ENCODE measurements at regions not wholly inside any gene's neighbourhood (a gene's known extent, or its start where the extent isn't known, plus 50 kb on each side); places are given as distances from the start of the nearest gene placed in this dataset.

DNA sequence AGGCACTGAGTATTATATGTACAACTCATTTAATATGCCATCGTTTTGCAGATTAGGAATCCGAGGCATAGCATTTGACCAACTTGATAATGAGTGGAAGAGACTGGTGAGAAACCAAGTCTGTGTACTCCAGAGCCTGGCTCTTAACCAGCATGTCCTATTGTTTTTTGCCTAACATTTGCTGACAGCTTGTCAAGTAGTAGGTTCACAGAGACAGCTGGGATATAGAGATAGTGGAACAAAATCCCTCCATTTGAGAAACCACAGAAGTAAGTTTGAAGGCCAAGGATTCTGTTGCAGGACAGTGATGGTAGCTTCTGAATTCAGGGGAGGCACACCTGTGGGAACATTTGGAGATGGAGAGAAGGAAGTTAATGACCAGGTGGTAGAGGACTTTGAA is 206.9 kb upstream of the PRPS1L1 start:
- TF ChIP-seq REST (IDR thresholded peaks at IDR 0.05; ENCODE audit: unreplicated experiment) (no peak), CTCF (conservative IDR thresholded peaks at IDR 0.05; ENCODE audit: low read depth in 2 of 2) (no peak), EZH2 (IDR thresholded peaks at IDR 0.05; ENCODE audit: low read depth, unreplicated experiment) (no peak), EZH2phosphoT487 (IDR thresholded peaks at IDR 0.05; ENCODE audit: unreplicated experiment) (no peak), POLR2AphosphoS5 (IDR thresholded peaks at IDR 0.05; ENCODE audit: low read depth) (no peak), JUNB (IDR thresholded peaks at IDR 0.05; ENCODE audit: unreplicated experiment) (no peak), ZNF331 (CRISPR knock-in tag; IDR thresholded peaks at IDR 0.05; ENCODE audit: low read depth) (no peak), NANOG (IDR thresholded peaks at IDR 0.05; ENCODE audit: borderline replicate concordance) (no peak), ZNF462 (CRISPR knock-in tag; IDR thresholded peaks at IDR 0.05) (no peak), STAT1 (IDR thresholded peaks at IDR 0.05; ENCODE audit: unreplicated experiment) (no peak), CREB1 (CRISPR knock-in tag; IDR thresholded peaks at IDR 0.05; ENCODE audit: low read depth) (no peak)
- TF ChIP-seq, protein P1, sequence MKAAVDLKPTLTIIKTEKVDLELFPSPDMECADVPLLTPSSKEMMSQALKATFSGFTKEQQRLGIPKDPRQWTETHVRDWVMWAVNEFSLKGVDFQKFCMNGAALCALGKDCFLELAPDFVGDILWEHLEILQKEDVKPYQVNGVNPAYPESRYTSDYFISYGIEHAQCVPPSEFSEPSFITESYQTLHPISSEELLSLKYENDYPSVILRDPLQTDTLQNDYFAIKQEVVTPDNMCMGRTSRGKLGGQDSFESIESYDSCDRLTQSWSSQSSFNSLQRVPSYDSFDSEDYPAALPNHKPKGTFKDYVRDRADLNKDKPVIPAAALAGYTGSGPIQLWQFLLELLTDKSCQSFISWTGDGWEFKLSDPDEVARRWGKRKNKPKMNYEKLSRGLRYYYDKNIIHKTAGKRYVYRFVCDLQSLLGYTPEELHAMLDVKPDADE (IDR thresholded peaks at IDR 0.05) = no peak

Measured in GM23338 (cell line).